SK-N-DZ (cell line): ENCODE measurements at regions not wholly inside any gene's neighbourhood (a gene's known extent, or its start where the extent isn't known, plus 50 kb on each side); places are given as distances from the start of the nearest gene placed in this dataset.

ENCODE experiments used
- DNase-seq: peaks from one replicate; pipeline ENCODE4 v3.0.0-alpha.2; 2015; ENCODE audit warnings: low spot score

DNA sequence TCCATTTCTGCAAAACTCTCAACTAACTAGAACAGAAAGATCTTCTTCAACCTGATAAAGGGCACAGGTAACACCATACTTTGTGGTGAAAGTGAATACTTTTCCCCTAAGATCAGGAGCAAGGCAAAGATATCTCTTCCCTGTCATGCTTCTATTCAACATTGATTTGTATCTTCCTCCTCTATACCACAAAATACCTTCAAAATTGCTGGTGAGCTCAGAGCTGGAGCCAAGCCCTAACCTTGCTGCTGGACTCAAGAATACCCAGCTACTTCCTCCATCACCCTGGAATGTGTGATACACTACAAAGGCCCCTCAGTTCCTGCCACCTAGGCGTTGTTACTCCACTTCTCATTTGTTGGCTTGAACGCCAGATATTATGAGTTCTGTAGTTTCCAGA is 499.0 kb downstream of the ACTL7B start:
- DNase-seq, result no peak

DNA sequence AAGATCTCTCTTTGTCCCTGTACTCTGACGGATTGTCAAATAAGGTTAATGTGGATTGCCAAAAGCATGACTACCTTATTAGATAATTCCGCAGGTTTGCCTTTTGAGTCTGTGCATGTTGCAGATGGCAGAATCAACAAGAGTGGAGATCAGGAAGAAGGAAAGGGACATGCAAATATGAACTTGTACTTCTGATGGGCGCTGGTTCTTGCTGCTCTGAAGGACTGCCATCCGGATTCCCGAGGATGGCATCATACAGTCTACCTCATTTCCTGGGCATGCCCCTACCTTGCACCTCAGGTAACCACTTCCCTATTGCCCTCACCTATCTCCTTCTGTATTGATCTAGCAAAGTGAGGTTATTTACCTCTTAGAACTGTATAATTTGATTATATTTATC is 504.2 kb downstream of the ACTL7B start:
- DNase-seq, result no peak

DNA sequence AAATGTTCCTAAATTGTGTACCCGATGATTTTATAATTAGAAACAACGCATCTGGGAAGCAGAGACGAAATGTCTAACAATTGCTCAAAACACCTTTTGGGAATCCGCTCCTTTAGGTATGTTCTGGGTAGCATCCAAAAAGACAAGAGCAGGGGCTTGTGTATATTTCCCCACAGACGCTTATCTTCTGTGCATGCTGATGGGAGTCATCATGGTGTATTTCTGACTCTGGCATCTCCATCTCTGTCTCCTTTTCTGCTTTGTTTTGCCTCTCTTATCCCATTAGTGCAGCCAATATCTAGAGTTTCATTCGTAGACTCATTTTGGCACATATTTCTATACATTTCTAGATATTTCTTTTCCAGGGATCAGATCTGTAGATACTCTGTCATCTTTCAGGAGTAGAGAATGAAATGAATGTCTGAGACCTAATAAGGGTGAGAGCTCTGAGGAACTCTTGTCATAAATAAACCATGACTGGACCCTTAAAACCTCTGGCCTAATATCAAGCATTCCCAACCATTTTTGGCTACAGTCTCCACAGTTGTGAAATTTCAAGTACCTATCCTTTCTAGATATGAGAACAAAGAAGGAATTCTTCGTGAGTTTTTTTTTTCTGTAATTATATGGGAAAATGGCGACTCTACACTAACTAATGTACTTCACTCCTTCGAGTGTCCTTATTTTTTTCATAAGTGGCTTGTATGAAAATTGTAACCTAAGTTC is 508.2 kb downstream of the ACTL7B start:
- DNase-seq, result no peak

DNA sequence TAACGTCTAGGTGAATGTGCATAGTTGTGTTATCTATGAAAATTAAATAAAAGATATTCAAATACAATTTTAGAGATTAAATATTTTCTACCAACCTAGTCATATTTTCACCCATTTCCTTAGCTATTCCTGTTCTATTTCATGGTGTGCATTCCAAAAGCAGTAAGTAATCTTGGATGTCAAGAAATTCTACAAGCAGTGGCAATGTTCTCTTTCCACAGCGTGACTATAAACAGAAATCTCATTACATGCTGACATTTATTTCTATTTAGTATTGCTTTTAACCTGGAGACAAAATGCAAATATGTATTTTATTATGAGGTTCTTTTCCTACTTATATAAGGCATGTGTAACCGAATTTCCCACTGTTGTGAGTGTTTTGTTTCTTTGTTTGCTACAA is 510.0 kb downstream of the ACTL7B start:
- DNase-seq, result no peak

DNA sequence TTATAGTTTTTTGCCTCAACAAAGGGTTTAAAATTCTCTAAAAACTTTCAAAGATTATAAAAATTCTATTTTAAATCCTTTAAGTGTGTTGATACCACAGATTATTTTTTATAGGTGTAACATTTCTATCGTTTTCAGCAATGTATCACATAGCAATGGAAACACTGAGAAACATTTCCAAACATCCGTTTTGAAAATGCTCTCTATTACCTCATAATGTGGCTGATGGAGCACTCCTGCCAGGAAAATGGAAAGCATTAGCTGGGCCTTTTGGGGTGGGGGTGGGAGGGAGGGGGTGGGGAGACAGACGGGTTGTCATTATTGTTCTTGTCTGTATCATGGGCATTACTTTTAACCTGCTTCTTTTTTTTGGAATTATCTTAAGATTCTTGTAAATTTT is 516.5 kb downstream of the ACTL7B start:
- DNase-seq, result no peak

DNA sequence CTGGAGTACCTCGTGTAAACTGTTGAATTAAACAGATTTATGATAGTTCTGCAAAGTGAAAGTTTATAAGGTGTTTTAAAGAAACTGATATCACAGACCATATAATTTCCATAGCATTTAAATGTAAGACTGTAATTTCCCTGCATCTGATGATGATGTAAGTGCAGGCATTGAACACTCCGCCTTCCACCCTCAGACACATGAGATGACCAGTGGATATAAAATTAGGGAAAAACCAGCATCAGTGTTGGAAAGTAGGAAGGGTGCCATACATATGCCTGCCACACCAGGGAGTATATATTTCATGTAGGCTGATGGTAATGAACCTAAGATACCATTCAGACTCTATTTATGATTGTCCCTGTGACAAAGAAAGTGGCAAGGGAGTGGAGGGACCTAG is 519.2 kb downstream of the ACTL7B start:
- no peak for DNase-seq

DNA sequence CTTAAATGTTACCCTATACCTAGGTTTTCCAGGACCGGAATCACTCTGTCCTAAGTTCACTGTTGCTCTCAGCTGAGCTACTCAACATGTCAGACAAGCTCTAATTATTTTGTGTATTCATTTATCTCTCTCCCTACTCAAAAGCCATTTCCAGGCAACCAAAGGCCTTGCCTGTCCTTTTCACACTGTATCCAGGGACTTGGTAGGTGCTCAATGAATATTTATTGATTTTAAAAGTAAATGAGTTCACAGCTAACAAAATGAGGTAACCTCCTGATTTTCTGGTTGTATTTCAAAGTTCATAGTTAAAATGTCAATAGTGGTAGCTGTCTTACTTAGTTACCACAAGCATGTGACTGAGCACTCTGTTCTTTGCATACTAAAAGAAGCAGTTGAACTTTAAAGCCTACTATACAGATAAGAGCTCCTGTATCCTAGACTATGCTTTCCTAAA is 522.2 kb downstream of the ACTL7B start:
- no peak for DNase-seq

DNA sequence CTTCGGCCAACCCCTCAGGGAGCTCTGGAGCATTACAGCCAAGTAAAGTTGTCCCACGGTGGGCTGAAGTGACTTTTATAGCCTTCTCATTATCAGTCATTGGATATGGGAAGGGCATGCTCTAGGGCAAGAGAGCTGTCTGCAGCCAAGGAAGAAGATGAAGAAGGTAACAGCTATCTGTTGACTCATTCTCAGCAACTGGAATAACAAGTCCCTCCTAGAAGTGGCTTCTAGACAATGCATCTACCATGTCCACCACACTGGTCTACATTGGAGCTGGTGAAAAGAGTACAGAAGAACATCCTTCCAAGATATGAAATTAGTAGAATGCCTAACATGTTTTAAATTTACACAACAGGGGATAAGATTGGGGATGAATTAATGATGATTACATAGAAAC is 524.2 kb downstream of the ACTL7B start:
- no peak for DNase-seq

DNA sequence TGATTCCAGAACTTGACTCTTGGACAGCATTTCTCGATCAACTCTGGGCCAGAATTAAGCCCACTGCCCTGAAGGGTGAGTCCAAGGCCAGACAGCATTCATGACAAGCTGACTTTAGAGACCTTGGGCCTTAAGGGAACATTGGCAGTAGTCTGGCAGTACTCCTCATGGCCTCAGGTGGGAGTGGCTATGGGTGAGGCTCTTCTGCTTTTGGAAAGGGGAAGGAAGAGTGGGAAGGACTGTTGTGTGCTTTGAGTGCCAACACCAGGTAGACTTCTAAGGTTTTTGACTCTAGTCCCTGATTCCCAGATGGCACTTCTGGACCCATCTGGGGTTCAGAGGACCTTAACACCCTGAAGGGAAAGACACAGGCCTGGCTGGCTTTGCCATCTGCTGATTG is 530.4 kb downstream of the ACTL7B start:
- no peak for DNase-seq

DNA sequence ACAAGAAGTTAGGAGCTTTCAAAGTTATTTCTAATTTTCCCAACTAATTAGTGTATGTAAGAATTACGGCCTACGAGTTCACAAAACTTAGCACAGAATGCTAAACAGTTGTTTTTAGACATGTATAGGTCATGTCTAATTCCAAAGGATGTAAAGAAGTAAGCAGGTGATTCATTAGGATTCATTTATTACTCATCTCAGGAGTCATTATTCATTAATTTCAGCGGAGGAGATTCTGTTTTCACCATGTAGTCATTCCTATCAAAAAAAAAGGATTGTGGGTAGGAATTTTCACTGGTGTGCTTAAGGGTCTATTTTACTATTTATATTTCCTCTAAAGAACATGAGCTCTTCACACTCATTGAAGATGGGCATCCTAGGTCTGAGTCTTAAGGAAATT is 532.2 kb downstream of the ACTL7B start:
- DNase-seq, result no peak

DNA sequence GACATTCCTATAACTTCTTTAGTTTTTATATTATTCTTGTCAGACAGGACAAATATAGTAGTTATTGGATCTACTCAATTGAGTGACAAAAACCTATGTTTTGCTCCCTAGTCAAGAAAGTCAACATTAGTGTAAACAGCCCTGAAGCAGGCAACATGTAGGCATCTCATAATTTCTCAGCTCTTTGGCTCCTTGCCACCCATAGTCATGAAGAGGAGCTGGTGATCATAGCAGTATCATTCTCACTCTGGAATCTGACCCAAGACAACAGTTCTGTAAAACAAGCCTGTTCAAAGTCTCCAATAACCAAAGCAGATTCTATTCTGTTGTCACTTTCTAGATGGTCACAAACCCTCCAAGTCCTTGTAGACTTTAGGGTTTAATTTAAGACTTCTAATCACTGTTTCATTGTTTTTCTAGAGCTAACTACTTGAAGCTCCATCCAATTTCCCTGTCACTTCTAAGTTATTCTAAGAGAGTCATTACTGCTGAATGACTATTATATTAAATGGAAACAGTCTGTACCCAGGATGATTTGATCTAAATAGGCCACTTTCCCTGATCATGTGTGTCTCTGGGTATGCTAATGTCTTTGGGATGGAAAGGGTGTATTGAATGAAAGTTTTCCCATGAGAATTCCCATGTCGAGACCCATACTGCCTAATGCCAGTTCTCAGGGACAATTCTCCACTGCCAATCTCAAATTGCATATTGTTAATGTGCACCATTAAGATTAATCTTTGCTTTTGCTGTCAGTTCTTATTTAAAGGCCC is 533.3 kb downstream of the ACTL7B start:
- no peak for DNase-seq

DNA sequence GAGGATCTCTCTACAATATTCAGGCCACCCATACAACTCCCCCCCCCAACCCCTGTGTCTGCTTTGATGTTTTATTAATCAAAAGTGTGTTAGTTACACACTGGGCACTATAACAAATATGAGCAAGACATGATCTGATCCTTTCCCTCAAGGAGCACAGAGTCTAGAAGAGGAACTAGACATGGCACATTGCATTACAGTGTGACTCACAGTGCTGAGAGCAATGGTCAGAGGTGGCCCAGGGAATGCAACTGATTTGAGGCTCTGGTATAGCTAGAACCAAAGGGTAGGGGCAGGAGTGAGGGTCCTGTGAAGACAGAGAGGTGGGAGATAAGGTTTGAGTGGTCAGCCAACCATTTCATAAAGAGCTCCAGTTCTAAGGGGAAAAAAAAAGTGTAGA is 539.2 kb downstream of the ACTL7B start:
- DNase-seq, result no peak

DNA sequence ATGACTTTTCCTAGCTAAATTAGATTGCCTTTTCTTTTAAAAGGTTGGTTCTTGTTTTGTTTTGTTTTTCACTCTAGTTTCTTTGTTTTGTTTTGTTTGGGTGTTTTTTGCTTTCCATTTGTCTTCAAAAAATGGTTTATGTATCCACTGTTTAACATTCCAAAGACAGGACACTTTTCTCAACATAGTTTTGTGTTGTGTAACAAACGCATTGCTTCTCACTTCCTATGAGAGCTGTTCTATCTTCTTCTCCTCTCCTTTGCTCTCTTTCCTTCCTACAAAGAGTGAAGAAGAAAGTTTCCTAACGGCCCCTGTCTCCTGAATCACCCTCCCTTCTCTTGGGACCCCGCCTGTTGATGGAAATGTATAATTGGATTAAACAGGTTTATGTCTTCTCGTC is 539.7 kb downstream of the ACTL7B start:
- DNase-seq, result no peak

DNA sequence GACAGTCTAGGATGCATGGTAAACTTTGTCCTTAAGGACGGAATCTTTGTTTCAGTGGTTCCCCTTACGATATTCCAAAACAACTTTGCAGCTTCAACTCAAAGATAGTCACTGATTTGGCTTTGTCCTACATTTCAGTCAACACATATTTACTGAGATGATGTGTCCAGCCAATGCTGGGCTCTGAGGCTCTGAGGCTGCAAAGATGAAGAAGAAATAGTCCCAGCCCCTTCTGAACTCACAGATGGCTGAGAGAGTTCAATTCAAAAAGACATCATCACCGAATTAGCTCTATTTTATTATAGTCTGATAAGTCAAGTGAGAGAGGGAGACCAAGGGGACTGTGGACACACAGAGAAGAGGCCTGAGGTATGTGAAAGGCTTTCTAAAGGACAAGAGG is 544.0 kb downstream of the ACTL7B start:
- DNase-seq, result no peak

DNA sequence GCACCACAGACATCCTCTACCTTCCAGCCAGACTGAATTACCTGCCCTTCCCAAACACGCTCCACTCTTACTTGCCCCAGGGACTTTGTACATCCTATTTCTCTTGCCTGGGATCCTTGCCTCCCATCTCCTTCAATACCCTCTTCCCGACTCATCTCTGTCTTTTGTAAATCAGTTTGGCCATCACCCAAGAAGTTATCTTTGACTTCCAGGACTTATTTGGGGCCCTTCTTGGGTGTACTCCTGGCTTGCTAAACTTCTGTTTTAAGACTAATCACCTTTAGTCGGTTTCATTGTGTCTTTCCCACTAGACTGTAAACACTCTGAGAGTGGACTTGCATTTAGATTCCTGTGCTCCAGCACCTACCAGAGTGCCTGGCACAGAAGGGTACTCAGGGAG is 545.6 kb downstream of the ACTL7B start:
- DNase-seq, result no peak

DNA sequence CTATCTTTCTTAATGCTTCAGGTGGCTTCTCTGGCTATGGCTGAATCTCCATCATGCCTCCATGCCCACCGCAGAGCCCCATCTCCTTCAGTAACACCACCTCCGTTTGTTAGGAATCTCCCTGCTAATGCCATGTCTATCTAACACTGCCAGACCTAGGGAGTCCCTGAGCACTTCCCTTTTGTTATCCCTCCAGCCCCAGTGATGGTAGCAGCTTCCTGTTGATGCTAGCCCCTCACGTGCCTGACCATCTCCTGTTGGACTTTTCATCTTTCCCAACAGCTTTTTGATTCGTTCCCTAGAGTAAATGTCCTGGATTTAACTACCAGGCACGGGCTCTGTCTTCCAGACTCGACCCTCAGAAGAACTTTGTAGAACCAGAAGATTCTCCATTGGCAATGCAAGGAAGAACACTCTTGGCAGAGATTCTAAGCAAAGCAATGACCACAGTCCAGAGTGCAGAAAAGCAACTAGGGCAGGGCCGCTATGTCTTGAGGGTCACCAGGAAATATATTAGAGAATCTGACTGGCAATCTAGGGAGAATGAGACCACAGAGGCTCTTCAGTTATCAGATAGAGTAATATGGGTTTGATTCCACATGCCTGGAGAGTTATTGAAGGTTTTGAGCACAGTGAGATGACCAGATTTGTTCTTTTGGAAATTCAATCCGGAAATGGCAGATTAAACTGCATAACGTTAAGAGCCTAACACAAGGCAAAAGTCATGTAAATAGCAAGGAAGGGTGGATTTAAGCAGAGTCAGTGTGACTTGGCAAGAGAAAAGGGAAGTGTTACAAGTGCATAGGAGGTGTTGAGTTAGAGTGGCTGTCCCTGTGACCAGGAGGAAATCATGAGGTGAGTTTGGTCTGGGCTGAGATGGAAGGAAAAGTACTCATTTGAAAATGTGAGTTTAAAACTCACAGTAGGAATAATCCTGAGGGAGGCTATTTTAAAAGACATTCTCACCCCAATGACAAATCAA is 555.2 kb downstream of the ACTL7B start:
- DNase-seq, result no peak

DNA sequence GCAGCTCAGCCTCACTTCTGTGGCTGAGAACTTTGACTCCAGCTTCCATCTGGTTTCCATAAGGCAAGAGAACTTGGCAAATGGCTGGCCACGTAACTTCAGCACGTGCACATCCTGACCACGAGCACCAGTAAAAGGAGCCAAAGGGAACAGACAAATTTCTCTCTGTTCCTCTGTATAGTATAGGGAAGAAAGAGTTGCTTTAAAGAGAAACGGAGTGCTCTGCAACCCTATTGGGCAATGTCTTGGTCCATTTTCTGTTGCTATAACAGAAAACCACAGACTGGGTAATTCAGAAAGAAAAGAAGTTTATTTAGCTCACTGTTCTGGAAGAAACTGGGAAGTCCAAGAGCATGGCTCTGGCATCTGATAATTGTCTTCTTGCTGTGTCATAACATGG is 558.7 kb downstream of the ACTL7B start:
- no peak for DNase-seq

DNA sequence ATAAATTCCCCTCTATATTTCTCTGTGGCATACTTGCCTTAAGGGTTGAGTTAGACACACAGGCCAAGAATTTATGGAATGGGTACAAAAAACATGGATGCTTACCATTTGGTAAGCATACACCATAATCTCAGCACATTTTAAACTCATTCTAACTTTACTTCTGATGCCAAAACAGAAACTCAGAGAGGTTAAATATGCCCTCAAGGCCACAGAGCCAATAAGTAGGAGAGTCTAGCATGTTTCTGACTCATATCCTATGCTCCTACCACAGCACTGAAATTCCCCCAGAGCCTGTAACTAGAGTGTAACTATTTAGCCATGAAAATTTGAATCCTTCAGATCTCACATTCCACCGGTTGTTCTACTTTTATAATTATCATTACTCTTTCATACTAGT is 559.7 kb downstream of the ACTL7B start:
- no peak for DNase-seq

DNA sequence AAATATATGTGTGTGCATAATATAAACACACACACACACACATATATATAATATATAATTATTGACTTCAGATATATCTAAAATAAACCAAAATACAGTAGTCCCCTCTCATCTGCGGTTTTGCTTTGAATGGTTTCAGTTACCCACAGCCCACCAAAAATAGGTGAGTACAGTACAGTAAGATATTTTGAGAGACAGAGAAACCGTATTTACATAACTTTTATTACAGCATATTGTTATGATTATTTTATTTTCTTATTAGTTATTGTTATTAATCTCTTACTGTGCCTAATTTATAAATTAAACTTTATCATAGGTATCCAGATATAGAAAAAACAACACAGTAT is 564.2 kb downstream of the ACTL7B start:
- no peak for DNase-seq

DNA sequence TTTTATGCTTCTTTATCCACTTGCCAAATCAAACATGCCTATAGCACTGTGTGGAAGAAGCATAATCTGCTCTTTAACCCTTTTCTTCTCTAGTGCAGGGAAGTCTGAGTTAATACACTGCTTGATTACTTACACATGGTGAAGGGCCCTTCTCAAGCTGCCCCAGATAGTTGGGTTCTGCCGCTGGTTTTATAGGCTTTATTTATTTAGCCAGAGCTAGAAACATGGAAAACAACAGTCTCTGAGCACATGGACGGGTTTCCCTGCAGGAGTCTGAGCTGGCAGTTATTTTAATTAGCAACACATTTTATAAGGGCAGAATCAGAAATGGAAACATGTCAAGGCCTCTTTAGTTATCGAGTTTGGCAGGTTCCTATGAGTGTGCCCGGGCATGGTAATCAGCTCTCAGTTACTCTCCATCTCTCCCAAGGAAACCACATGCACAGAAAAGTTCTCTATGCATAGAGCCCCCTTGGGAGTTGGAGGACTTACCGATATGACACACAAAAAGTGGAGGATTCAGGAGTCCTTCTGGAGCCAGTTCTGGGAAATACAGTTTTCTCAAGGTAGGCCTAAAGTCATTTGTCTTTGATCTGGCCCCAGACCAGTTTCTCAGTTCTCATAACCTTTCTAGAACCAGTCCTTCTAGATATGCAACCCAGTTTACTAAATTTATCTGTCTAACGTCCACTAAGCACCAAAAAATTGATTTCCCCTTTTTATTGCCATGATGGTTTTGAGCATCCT is 564.8 kb downstream of the ACTL7B start:
- DNase-seq, result no peak

DNA sequence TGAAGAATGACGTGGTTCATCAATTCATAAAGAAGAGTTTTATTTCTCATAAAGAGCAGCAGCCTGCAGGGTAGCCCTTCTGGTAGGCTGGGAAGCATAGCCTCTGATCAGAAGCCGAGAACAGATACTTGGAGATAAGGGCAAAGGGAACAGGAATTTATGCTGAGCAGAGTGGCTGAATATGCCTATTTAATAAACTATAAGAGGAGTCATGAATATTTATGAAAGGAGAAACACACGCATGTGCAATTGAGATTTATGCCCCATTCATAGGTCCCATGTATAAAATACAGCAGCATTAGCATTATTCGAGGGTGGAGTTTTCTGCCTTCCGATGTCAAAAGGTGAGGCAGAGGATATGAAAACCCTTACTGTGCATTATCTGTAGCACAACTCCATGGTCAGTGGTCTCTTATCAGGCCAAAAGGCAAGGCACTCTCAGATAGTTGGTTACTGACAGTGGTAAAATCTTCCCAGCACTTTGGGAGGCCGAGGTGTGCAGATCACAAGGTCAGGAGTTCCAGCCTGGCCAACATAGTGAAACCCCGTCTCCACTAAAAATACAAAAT is 569.1 kb downstream of the ACTL7B start:
- DNase-seq, result no peak
